22Rv1 (cell line): ENCODE measurements at regions not wholly inside any gene's neighbourhood (a gene's known extent, or its start where the extent isn't known, plus 50 kb on each side); places are given as distances from the start of the nearest gene placed in this dataset.

Experiments
- H3K27ac ChIP-seq: fragments of 450-650 bp; 2 replicates; pipeline ENCODE4 v1.5.1; 2017
- CTCF ChIP-seq: fragments of 450-650 bp; IDR thresholded peaks from 2 replicates; pipeline ENCODE4 v1.5.1; 2017; ENCODE audit warnings: mild to moderate bottlenecking
- ZFX ChIP-seq: fragments of 450-650 bp; IDR thresholded peaks from 2 replicates; pipeline ENCODE4 v1.6.1; 2017; ENCODE audit warnings: antibody characterized with exemption, borderline replicate concordance

GRCh38 chr2:51657849-51658248 lies 625.9 kb upstream of the NRXN1 start:
- TF ChIP-seq ZFX = no peak
- no peak for TF ChIP-seq CTCF
- H3K27ac ChIP-seq = no peak overlapping the region

GRCh38 chr2:51650769-51651168 lies 618.8 kb upstream of the NRXN1 start:
- TF ChIP-seq ZFX = no peak
- no peak for TF ChIP-seq CTCF
- no peak overlapping the region for H3K27ac ChIP-seq

GRCh38 chr2:51649366-51649765 lies 617.4 kb upstream of the NRXN1 start:
- TF ChIP-seq ZFX = no peak
- TF ChIP-seq CTCF = no peak
- H3K27ac ChIP-seq = no peak overlapping the region

GRCh38 chr2:51638811-51639210 lies 606.9 kb upstream of the NRXN1 start:
- no peak for TF ChIP-seq CTCF
- TF ChIP-seq ZFX = no peak

GRCh38 chr2:51633073-51633472 lies 601.1 kb upstream of the NRXN1 start:
- TF ChIP-seq CTCF = no peak
- no peak for TF ChIP-seq ZFX
- peak overlapping the region; percentile 75 for H3K27ac ChIP-seq

More at GRCh38 chr2:51638811-51639210, 606.9 kb upstream of the NRXN1 start:
- H3K27ac ChIP-seq = no peak overlapping the region

- no peak overlapping the region for H3K27ac ChIP-seq
- no peak for TF ChIP-seq CTCF
- no peak for TF ChIP-seq ZFX
Observed at GRCh38 chr2:51629406-51629805, 597.5 kb upstream of the NRXN1 start.

GRCh38 chr2:51628917-51629316 lies 597.0 kb upstream of the NRXN1 start:
- no peak overlapping the region for H3K27ac ChIP-seq
- no peak for TF ChIP-seq ZFX
- no peak for TF ChIP-seq CTCF
